ENCODE measurements at regions not wholly inside any gene's neighbourhood (a gene's known extent, or its start where the extent isn't known, plus 50 kb on each side); places are given as distances from the start of the nearest gene placed in this dataset.

GRCh38 chr3:103189941-103190340 is 755.1 kb downstream of the ZPLD1 start:
- Histone ChIP-seq H3K27me3 (no peaks in the 10 kb centered on the region), H3K27ac (no peak overlapping the region), H3K4me1 (no peaks in the 10 kb centered on the region), H3K4me3 (no peak overlapping the region), H3K36me3 (no peaks in the 10 kb centered on the region), H3K9me3 (no peaks in the 10 kb centered on the region)
- no peak for DNase-seq
- intact Hi-C loops (cut with DNase I): no loop called here
- TF ChIP-seq CTCF (IDR thresholded peaks at IDR 0.05) (no peak), POLR2A (IDR thresholded peaks at IDR 0.05) (no peak)

GRCh38 chr3:103195216-103195615 is 760.4 kb downstream of the ZPLD1 start:
- Histone ChIP-seq H3K36me3 (no peaks in the 10 kb centered on the region), H3K27ac (no peak overlapping the region), H3K9me3 (no peaks in the 10 kb centered on the region), H3K4me1 (no peaks in the 10 kb centered on the region), H3K4me3 (no peak overlapping the region), H3K27me3 (no peaks in the 10 kb centered on the region)
- intact Hi-C loops (cut with DNase I): no loop called here
- 52% methylated on average over 4 of the region's 4 CpGs for WGBS, 2 donors
- no peak for DNase-seq
- TF ChIP-seq CTCF (IDR thresholded peaks at IDR 0.05) (no peak), POLR2A (IDR thresholded peaks at IDR 0.05) (no peak)

GRCh38 chr3:103203441-103203840 is 768.6 kb downstream of the ZPLD1 start:
- Histone ChIP-seq H3K9me3 (no peaks in the 10 kb centered on the region), H3K4me3 (no peak overlapping the region), H3K27me3 (no peaks in the 10 kb centered on the region), H3K27ac (no peak overlapping the region), H3K36me3 (no peaks in the 10 kb centered on the region), H3K4me1 (no peaks in the 10 kb centered on the region)
- intact Hi-C loops (cut with DNase I): no loop called here
- WGBS, 2 donors: 76 to 82% methylated on average over 3 to 4 of the region's 4 CpGs
- no peak for TF ChIP-seq CTCF (IDR thresholded peaks at IDR 0.05)
- no peak for TF ChIP-seq POLR2A (IDR thresholded peaks at IDR 0.05)
- DNase-seq: no peak

- no peak overlapping the region for H3K27ac ChIP-seq
- TF ChIP-seq POLR2A (IDR thresholded peaks at IDR 0.05) (no peak), CTCF (IDR thresholded peaks at IDR 0.05) (no peak)
- H3K9me3 ChIP-seq: no peaks in the 10 kb centered on the region
- no peak overlapping the region for H3K4me3 ChIP-seq
- H3K36me3 ChIP-seq: no peaks in the 10 kb centered on the region
- no peaks in the 10 kb centered on the region for H3K4me1 ChIP-seq
- H3K27me3 ChIP-seq: no peaks in the 10 kb centered on the region
- 56 to 64% methylated on average over 7 of the region's 7 CpGs for WGBS, 2 donors
- no peak for DNase-seq
- intact Hi-C loops (cut with DNase I): no loop called here
These were observed 775.8 kb downstream of the ZPLD1 start for GRCh38 chr3:103210583-103210982.

- Histone ChIP-seq H3K4me3 (no peak overlapping the region), H3K4me1 (no peaks in the 10 kb centered on the region), H3K36me3 (no peaks in the 10 kb centered on the region), H3K27ac (no peak overlapping the region), H3K9me3 (no peaks in the 10 kb centered on the region), H3K27me3 (no peaks in the 10 kb centered on the region)
- intact Hi-C loops (cut with DNase I): no loop called here
- no peak for TF ChIP-seq POLR2A (IDR thresholded peaks at IDR 0.05)
- TF ChIP-seq CTCF (IDR thresholded peaks at IDR 0.05): no peak
- no peak for DNase-seq
- 28 to 57% methylated on average over 1 of the region's 1 CpG for WGBS, 2 donors
These were observed 783.3 kb downstream of the ZPLD1 start for GRCh38 chr3:103218146-103218545.
